SH-SY5Y (cell line): ENCODE measurements at regions not wholly inside any gene's neighbourhood (a gene's known extent, or its start where the extent isn't known, plus 50 kb on each side); places are given as distances from the start of the nearest gene placed in this dataset.

Experiments
- GATA2 ChIP-seq: IDR thresholded peaks from 2 replicates; pipeline ENCODE4 v1.6.1; 2011; ENCODE audit warnings: mild to moderate bottlenecking, low read depth, low read length
- GATA3 ChIP-seq: IDR thresholded peaks from 2 replicates; pipeline ENCODE4 v1.6.1; 2011; ENCODE audit warnings: low read depth, mild to moderate bottlenecking, low read length, moderate library complexity

- TF ChIP-seq GATA2 = no peak
- no peak for TF ChIP-seq GATA3
Observed at GRCh38 chr10:36221101-36221500, 579.0 kb upstream of the FZD8 start.
